ENCODE measurements at regions not wholly inside any gene's neighbourhood (a gene's known extent, or its start where the extent isn't known, plus 50 kb on each side); places are given as distances from the start of the nearest gene placed in this dataset.
A peak's percentile ranks its signal among the peaks of the same experiment; 100 is the strongest.

GRCh38 chr15:35145336-35145735 lies 60.2 kb upstream of the NANOGP8 start:
- no peak for TF ChIP-seq POLR2AphosphoS5 (IDR thresholded peaks at IDR 0.05; ENCODE audit: low read depth)
- TF ChIP-seq CTCF (IDR thresholded peaks at IDR 0.05; ENCODE audit: insufficient read depth, low read length), result no peak
- no peak for TF ChIP-seq GABPA (IDR thresholded peaks at IDR 0.05; ENCODE audit: low read depth)
- TF ChIP-seq REST (IDR thresholded peaks at IDR 0.05; ENCODE audit: insufficient replicate concordance, low read depth), result no peak
- TF ChIP-seq SPI1 (IDR thresholded peaks at IDR 0.05; ENCODE audit: borderline replicate concordance, low read depth), result no peak
- no peak for DNase-seq (ENCODE audit: low read depth in 1 of 2, low spot score in 1 of 2)
- H3K27ac ChIP-seq (replicated peaks), result no peak overlapping the region
- H3K27me3 ChIP-seq (ENCODE audit: insufficient read depth, poor library complexity, severe bottlenecking), result peaks cover 6% of the 10 kb centered on the region
- no peak overlapping the region for H3K4me3 ChIP-seq (replicated peaks; ENCODE audit: insufficient read depth, low read length)

GRCh38 chr15:35142578-35142977 lies 57.5 kb upstream of the NANOGP8 start:
- no peak for DNase-seq (ENCODE audit: low read depth in 1 of 2, low spot score in 1 of 2)
- TF ChIP-seq POLR2AphosphoS5 (IDR thresholded peaks at IDR 0.05; ENCODE audit: low read depth), result no peak
- no peak for TF ChIP-seq REST (IDR thresholded peaks at IDR 0.05; ENCODE audit: insufficient replicate concordance, low read depth)
- TF ChIP-seq CTCF (IDR thresholded peaks at IDR 0.05; ENCODE audit: insufficient read depth, low read length), result no peak
- TF ChIP-seq GABPA (IDR thresholded peaks at IDR 0.05; ENCODE audit: low read depth), result no peak
- TF ChIP-seq SPI1 (IDR thresholded peaks at IDR 0.05; ENCODE audit: borderline replicate concordance, low read depth), result no peak
- Histone ChIP-seq H3K27ac (replicated peaks) (no peak overlapping the region), H3K4me3 (replicated peaks; ENCODE audit: insufficient read depth, low read length) (no peak overlapping the region), H3K27me3 (ENCODE audit: insufficient read depth, poor library complexity, severe bottlenecking) (peaks cover 6% of the 10 kb centered on the region)

- H3K27ac ChIP-seq (replicated peaks), result no peak overlapping the region
- H3K4me3 ChIP-seq (replicated peaks; ENCODE audit: insufficient read depth, low read length), result no peak overlapping the region
- DNase-seq (ENCODE audit: low read depth in 1 of 2, low spot score in 1 of 2), result peak in 1 of 2 experiments; percentile 38
- no peak for TF ChIP-seq GABPA (IDR thresholded peaks at IDR 0.05; ENCODE audit: low read depth)
- no peak for TF ChIP-seq POLR2AphosphoS5 (IDR thresholded peaks at IDR 0.05; ENCODE audit: low read depth)
- no peak for TF ChIP-seq REST (IDR thresholded peaks at IDR 0.05; ENCODE audit: insufficient replicate concordance, low read depth)
- TF ChIP-seq CTCF (IDR thresholded peaks at IDR 0.05; ENCODE audit: insufficient read depth, low read length), result no peak
- no peak for TF ChIP-seq SPI1 (IDR thresholded peaks at IDR 0.05; ENCODE audit: borderline replicate concordance, low read depth)
- H3K27me3 ChIP-seq (ENCODE audit: insufficient read depth, poor library complexity, severe bottlenecking), result peaks cover 6% of the 10 kb centered on the region
Measured at GRCh38 chr15:35141743-35142471, 56.8 kb upstream of the NANOGP8 start.

Measured in HL-60 (cell line).